Right lobe of liver (tissue), 4 donors: ENCODE measurements at regions not wholly inside any gene's neighbourhood (a gene's known extent, or its start where the extent isn't known, plus 50 kb on each side); places are given as distances from the start of the nearest gene placed in this dataset.

Experiments used
- POLR2A ChIP-seq: fragments of 450-650 bp; IDR thresholded peaks from one replicate; pipeline ENCODE4 v1.6.1; 2017; ENCODE audit warnings: antibody characterized with exemption, mild to moderate bottlenecking
- TF ChIP-seq, protein P1 (sequence below), 4 donors: fragments of 200-600 bp in 3 of 4; fragments of 450-650 bp in 1 of 4; IDR thresholded peaks; one replicate each; pipeline versions ENCODE4 v1.5.1 to v1.8.0; 2016 to 2022; ENCODE audit warnings: antibody characterized with exemption in 4 of 4, mild to moderate bottlenecking in 2 of 4
- donor health status: DM: no; HTN: no; CAD: no.
- donor health status: DM: no; HTN: no; CAD: no.
- donor health status: DM: no; HTN: yes; CAD: no.

DNA sequence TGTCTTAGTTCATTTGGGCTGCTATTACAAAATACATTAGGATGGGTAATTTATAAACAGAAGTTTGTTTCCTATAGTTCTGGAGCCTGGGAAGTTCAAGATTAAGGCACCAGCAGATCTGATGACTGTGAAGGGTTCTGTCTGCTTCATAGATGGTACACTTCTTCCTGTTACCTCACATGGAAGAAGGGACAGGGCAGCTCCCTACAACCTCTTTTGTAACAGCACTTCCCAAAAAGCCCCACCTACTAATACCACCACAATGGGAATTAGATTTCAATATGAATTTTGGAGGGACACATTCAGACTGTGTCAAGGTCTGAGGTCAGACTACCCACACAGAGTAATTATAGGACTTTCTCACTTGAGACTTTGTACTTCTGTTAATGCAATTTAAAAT, 260.3 kb downstream of the ARHGAP12 start:
- TF ChIP-seq, protein P1, sequence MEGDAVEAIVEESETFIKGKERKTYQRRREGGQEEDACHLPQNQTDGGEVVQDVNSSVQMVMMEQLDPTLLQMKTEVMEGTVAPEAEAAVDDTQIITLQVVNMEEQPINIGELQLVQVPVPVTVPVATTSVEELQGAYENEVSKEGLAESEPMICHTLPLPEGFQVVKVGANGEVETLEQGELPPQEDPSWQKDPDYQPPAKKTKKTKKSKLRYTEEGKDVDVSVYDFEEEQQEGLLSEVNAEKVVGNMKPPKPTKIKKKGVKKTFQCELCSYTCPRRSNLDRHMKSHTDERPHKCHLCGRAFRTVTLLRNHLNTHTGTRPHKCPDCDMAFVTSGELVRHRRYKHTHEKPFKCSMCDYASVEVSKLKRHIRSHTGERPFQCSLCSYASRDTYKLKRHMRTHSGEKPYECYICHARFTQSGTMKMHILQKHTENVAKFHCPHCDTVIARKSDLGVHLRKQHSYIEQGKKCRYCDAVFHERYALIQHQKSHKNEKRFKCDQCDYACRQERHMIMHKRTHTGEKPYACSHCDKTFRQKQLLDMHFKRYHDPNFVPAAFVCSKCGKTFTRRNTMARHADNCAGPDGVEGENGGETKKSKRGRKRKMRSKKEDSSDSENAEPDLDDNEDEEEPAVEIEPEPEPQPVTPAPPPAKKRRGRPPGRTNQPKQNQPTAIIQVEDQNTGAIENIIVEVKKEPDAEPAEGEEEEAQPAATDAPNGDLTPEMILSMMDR (IDR thresholded peaks at IDR 0.05): no peak
- TF ChIP-seq POLR2A: no peak
